Panc1 (cell line): ENCODE measurements at regions not wholly inside any gene's neighbourhood (a gene's known extent, or its start where the extent isn't known, plus 50 kb on each side); places are given as distances from the start of the nearest gene placed in this dataset.

Experiments
- CTCF ChIP-seq: fragments of 450-650 bp; IDR thresholded peaks from 2 replicates; pipeline ENCODE4 v1.5.1; 2017; ENCODE audit warnings: mild to moderate bottlenecking
- POLR2AphosphoS5 ChIP-seq: IDR thresholded peaks from 2 replicates; pipeline ENCODE4 v1.6.1; 2012; ENCODE audit warnings: mild to moderate bottlenecking, low read depth, low read length, moderate library complexity
- REST ChIP-seq, 2 experiments: IDR thresholded peaks; 2 replicates each; pipeline ENCODE4 v1.6.1; 2011 to 2012; ENCODE audit warnings: low read depth in 2 of 2, control low read depth in 1 of 2, low read length in 1 of 2, mild to moderate bottlenecking in 1 of 2, moderate library complexity in 1 of 2; ENCODE audit not compliant: insufficient read depth in 1 of 2
- TCF7L2 ChIP-seq: IDR thresholded peaks from 2 replicates; pipeline ENCODE4 v1.6.1; 2011; ENCODE audit warnings: mild to moderate bottlenecking, low read depth, low read length, inconsistent platforms

GRCh38 chr4:152047451-152047850 lies 286.6 kb upstream of the GATB start:
- TF ChIP-seq CTCF: no peak
- TF ChIP-seq POLR2AphosphoS5: no peak
- no peak for TF ChIP-seq REST (IDR thresholded peaks at IDR 0.05; ENCODE audit: insufficient read depth in 1 of 2, low read depth in 2 of 2, low read length in 1 of 2)
- TF ChIP-seq TCF7L2: no peak
